GM12878 (cell line): ENCODE measurements at regions not wholly inside any gene's neighbourhood (a gene's known extent, or its start where the extent isn't known, plus 50 kb on each side); places are given as distances from the start of the nearest gene placed in this dataset.

Experiments used
- ATAC-seq: fragments of 200-7000 bp; cut with Tn5 transposase; 3 replicates; pipeline ENCODE4 v1.9.1; 2020; ENCODE audit warnings: mild to moderate bottlenecking, moderate library complexity
- BruUV-seq: library from RNA; stranded (reverse); fragments of 400-500 nt; replicated peaks from 2 replicates; lab custom pipeline; 2021; lab: Mats Ljungman, UMichigan
- CTCF ChIA-PET: fragments of 300-600 bp; sonication (Branson Sonifier 250); formaldehyde crosslinking; extraction: SDS; loops from one replicate; lab custom pipeline; 2021; ENCODE audit warnings: inconsistent platforms; lab: Yijun Ruan, JAX
- POLR2A ChIA-PET: fragments of 350-600 bp; formaldehyde crosslinking; extraction: SDS; loops from one replicate; lab custom pipeline; 2021; ENCODE audit warnings: inconsistent platforms; lab: Charles Lee
- RAD21 ChIA-PET: fragments of 300-600 bp; sonication (Branson Sonifier 250); formaldehyde crosslinking; loops from one replicate; lab custom pipeline; 2023; ENCODE audit warnings: antibody characterized with exemption; ENCODE audit not compliant: unreplicated experiment; lab: Charles Lee
- SMC1A ChIA-PET: fragments of 300-600 bp; sonication (Branson Sonifier 250); formaldehyde crosslinking; loops from one replicate; lab custom pipeline; 2023; ENCODE audit not compliant: unreplicated experiment, uncharacterized antibody; lab: Charles Lee
- DNase-seq: peaks from one replicate; pipeline ENCODE4 v3.0.0-alpha.2; 2011; ENCODE audit warnings: low read depth, low spot score
- FAIRE-seq: peaks from 3 replicates; lab custom pipeline; 2011; peaks lifted over from hg19 to GRCh38; lab: Jason Lieb, UNC
- H2AFZ ChIP-seq: 2 replicates; pipeline ENCODE4 v1.6.0; 2011; ENCODE audit warnings: low read depth, low read length, control low read depth; ENCODE audit not compliant: control insufficient read depth
- H3K27ac ChIP-seq: 2 replicates; pipeline ENCODE4 v1.5.1; 2011; ENCODE audit warnings: control low read depth; ENCODE audit not compliant: control insufficient read depth, insufficient read depth
- H3K27me3 ChIP-seq, 2 experiments: replicated peaks in 1 of 2; 2 replicates each; pipeline versions ENCODE4 v1.6.0 to v1.6.1; 2011; ENCODE audit warnings: low read length in 1 of 2; ENCODE audit not compliant: control insufficient read depth in 2 of 2, insufficient read depth in 2 of 2
- H3K36me3 ChIP-seq, 2 experiments: 2 replicates each; pipeline ENCODE4 v1.5.1; 2011; ENCODE audit warnings: low read length in 1 of 2; ENCODE audit not compliant: control insufficient read depth in 2 of 2, insufficient read depth in 2 of 2
- H3K4me1 ChIP-seq: 2 replicates; pipeline ENCODE4 v1.6.1; 2011; ENCODE audit warnings: mild to moderate bottlenecking, low read length, moderate library complexity, mixed read lengths; ENCODE audit not compliant: control insufficient read depth, insufficient read depth
- H3K4me2 ChIP-seq: 2 replicates; pipeline ENCODE4 v1.6.0; 2011; ENCODE audit warnings: control low read depth; ENCODE audit not compliant: control insufficient read depth, insufficient read depth
- H3K4me3 ChIP-seq: fragments of 200-600 bp; sonication (generic); 2 replicates; pipeline ENCODE4 v1.5.1; 2016
- H3K79me2 ChIP-seq: 2 replicates; pipeline ENCODE4 v1.6.0; 2011; ENCODE audit warnings: low read length; ENCODE audit not compliant: control insufficient read depth, insufficient read depth
- H3K9ac ChIP-seq: 2 replicates; pipeline ENCODE4 v1.8.0; 2011; ENCODE audit warnings: low read length, control low read depth, mixed read lengths; ENCODE audit not compliant: control insufficient read depth, insufficient read depth
- H3K9me3 ChIP-seq: replicated peaks from 3 replicates; pipeline ENCODE4 v1.5.1; 2011; ENCODE audit warnings: mild to moderate bottlenecking, low read length; ENCODE audit not compliant: control insufficient read depth, insufficient read depth
- H4K20me1 ChIP-seq: 2 replicates; pipeline ENCODE4 v1.6.0; 2011; ENCODE audit not compliant: control insufficient read depth, insufficient read depth
- CBX5 ChIP-seq: sonication (generic); IDR thresholded peaks from 2 replicates; pipeline ENCODE4 v1.6.1; 2016; ENCODE audit warnings: low read depth, moderate library complexity, mild to moderate bottlenecking, inconsistent platforms
- FOXM1 ChIP-seq: IDR thresholded peaks from 2 replicates; pipeline ENCODE4 v1.6.1; 2012; ENCODE audit warnings: low read depth, mild to moderate bottlenecking, inconsistent platforms, low read length, moderate library complexity
- IRF4 ChIP-seq: IDR thresholded peaks from 2 replicates; pipeline ENCODE4 v1.6.1; 2011; ENCODE audit warnings: low read depth, low read length
- KAT2A ChIP-seq: conservative IDR thresholded peaks from 2 replicates; pipeline ENCODE4 v1.6.1; 2011; ENCODE audit warnings: low read depth, low read length; ENCODE audit not compliant: control insufficient read depth
- RFX5 ChIP-seq: IDR thresholded peaks from 2 replicates; pipeline ENCODE4 v1.6.1; 2011; ENCODE audit warnings: low read depth, low read length, improper control_type of control experiment
- STAT1 ChIP-seq: fragments of 450-650 bp; conservative IDR thresholded peaks from 2 replicates; pipeline ENCODE4 v1.6.1; 2014; ENCODE audit warnings: antibody characterized with exemption, mild to moderate bottlenecking
- SUPT20H ChIP-seq: IDR thresholded peaks from 2 replicates; pipeline ENCODE4 v1.6.1; 2011; ENCODE audit warnings: low read depth, mild to moderate bottlenecking, low read length, moderate library complexity, borderline replicate concordance; ENCODE audit not compliant: control insufficient read depth
- TCF12 ChIP-seq: IDR thresholded peaks from 2 replicates; pipeline ENCODE4 v1.6.1; 2011; ENCODE audit warnings: low read depth, mild to moderate bottlenecking, low read length
- ZZZ3 ChIP-seq: IDR thresholded peaks from 2 replicates; pipeline ENCODE4 v1.6.1; 2011; ENCODE audit warnings: low read depth; ENCODE audit not compliant: control insufficient read depth, insufficient read length
- WGBS: methylation state at CpG from one replicate; pipeline ENCODE4 v1.1.6; 2016; ENCODE audit warnings: low lambda C conversion rate; ENCODE audit not compliant: insufficient replicate concordance, insufficient coverage; ENCODE audit errors: missing lambda C conversion rate; 5-methylcytosine and 5-hydroxymethylcytosine counted together
- in situ Hi-C: fragments of 300-500 bp; cut with MboI; formaldehyde crosslinking; loops from 9 replicates; pipeline ENCODE4 v1.14.3; 2018; ENCODE audit warnings: mixed read lengths
- intact Hi-C: fragments of 100-400 bp; cut with micrococcal nuclease; formaldehyde crosslinking; loops from one replicate; pipeline ENCODE4 v1.14.2; 2022; ENCODE audit not compliant: unreplicated experiment
- TF ChIP-seq, protein P1 (sequence below): fragments of 450-650 bp; IDR thresholded peaks from 2 replicates; pipeline ENCODE4 v1.6.1; 2018; ENCODE audit warnings: mild to moderate bottlenecking, low read depth, moderate library complexity; ENCODE audit not compliant: partially characterized antibody
- TF ChIP-seq, protein P2 (sequence below): IDR thresholded peaks from 2 replicates; pipeline ENCODE4 v1.6.1; 2011; ENCODE audit warnings: low read depth, mild to moderate bottlenecking, low read length, moderate library complexity, borderline replicate concordance; ENCODE audit errors: extremely low read depth
- TF ChIP-seq, protein P3 (sequence below): IDR thresholded peaks from 2 replicates; pipeline ENCODE4 v1.6.1; 2012; ENCODE audit warnings: low read depth, low read length, improper control_type of control experiment
- TF ChIP-seq, protein P4 (sequence below): IDR thresholded peaks from 2 replicates; pipeline ENCODE4 v1.6.1; 2012; ENCODE audit warnings: mild to moderate bottlenecking, low read depth, low read length

DNA sequence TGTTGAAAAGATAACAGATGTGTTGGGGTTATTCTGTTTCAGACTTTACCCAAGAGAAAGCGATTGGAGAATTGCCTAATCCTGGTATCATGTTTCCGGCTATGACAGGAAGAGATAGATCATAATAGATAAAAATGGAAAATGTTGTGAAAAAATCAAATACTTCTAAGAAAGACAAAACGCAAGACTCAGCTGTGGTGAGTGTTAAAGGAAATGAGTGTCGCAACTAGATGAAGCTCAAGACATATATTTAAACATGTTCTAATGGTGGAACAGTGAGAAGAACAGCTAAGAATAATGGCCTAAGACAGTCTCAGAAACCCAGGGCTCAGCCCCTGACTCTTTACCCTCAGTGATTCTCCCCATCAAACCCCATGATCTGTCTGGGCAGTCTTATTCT, 426.7 kb upstream of the RUNX1 start:
- FAIRE-seq (no peak), ATAC-seq (no peak), DNase-seq (no peak)
- no peaks in the 10 kb centered on the region; a peak in 1 of 4 replicates for H3K27me3 ChIP-seq
- ChIA-PET SMC1A (no interaction called here), CTCF (no interaction called here), POLR2A (no interaction called here), RAD21 (no interaction called here)
- BruUV-seq = no TSS peak
- H3K4me1 ChIP-seq = no peaks in the 10 kb centered on the region
- H3K9me3 ChIP-seq = no peaks in the 10 kb centered on the region
- H3K4me2 ChIP-seq = no peak overlapping the region
- no peak overlapping the region for H3K4me3 ChIP-seq
- TF ChIP-seq ZZZ3 (no peak), STAT1 (no peak), RFX5 (no peak), SUPT20H (no peak), KAT2A (no peak), CBX5 (no peak), TCF12 (no peak), IRF4 (no peak), FOXM1 (no peak)
- TF ChIP-seq, protein P1, sequence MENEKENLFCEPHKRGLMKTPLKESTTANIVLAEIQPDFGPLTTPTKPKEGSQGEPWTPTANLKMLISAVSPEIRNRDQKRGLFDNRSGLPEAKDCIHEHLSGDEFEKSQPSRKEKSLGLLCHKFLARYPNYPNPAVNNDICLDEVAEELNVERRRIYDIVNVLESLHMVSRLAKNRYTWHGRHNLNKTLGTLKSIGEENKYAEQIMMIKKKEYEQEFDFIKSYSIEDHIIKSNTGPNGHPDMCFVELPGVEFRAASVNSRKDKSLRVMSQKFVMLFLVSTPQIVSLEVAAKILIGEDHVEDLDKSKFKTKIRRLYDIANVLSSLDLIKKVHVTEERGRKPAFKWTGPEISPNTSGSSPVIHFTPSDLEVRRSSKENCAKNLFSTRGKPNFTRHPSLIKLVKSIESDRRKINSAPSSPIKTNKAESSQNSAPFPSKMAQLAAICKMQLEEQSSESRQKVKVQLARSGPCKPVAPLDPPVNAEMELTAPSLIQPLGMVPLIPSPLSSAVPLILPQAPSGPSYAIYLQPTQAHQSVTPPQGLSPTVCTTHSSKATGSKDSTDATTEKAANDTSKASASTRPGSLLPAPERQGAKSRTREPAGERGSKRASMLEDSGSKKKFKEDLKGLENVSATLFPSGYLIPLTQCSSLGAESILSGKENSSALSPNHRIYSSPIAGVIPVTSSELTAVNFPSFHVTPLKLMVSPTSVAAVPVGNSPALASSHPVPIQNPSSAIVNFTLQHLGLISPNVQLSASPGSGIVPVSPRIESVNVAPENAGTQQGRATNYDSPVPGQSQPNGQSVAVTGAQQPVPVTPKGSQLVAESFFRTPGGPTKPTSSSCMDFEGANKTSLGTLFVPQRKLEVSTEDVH = no peak
- TF ChIP-seq, protein P2, sequence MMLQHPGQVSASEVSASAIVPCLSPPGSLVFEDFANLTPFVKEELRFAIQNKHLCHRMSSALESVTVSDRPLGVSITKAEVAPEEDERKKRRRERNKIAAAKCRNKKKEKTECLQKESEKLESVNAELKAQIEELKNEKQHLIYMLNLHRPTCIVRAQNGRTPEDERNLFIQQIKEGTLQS = no peak
- TF ChIP-seq, protein P3, sequence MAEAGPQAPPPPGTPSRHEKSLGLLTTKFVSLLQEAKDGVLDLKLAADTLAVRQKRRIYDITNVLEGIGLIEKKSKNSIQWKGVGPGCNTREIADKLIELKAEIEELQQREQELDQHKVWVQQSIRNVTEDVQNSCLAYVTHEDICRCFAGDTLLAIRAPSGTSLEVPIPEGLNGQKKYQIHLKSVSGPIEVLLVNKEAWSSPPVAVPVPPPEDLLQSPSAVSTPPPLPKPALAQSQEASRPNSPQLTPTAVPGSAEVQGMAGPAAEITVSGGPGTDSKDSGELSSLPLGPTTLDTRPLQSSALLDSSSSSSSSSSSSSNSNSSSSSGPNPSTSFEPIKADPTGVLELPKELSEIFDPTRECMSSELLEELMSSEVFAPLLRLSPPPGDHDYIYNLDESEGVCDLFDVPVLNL = no peak
- TF ChIP-seq, protein P4, sequence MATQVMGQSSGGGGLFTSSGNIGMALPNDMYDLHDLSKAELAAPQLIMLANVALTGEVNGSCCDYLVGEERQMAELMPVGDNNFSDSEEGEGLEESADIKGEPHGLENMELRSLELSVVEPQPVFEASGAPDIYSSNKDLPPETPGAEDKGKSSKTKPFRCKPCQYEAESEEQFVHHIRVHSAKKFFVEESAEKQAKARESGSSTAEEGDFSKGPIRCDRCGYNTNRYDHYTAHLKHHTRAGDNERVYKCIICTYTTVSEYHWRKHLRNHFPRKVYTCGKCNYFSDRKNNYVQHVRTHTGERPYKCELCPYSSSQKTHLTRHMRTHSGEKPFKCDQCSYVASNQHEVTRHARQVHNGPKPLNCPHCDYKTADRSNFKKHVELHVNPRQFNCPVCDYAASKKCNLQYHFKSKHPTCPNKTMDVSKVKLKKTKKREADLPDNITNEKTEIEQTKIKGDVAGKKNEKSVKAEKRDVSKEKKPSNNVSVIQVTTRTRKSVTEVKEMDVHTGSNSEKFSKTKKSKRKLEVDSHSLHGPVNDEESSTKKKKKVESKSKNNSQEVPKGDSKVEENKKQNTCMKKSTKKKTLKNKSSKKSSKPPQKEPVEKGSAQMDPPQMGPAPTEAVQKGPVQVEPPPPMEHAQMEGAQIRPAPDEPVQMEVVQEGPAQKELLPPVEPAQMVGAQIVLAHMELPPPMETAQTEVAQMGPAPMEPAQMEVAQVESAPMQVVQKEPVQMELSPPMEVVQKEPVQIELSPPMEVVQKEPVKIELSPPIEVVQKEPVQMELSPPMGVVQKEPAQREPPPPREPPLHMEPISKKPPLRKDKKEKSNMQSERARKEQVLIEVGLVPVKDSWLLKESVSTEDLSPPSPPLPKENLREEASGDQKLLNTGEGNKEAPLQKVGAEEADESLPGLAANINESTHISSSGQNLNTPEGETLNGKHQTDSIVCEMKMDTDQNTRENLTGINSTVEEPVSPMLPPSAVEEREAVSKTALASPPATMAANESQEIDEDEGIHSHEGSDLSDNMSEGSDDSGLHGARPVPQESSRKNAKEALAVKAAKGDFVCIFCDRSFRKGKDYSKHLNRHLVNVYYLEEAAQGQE = no peak
- no peak overlapping the region for H2AFZ ChIP-seq
- 5% methylated on average over 4 of the region's 4 CpGs for WGBS
- no peak overlapping the region for H3K9ac ChIP-seq
- in situ Hi-C loops = no loop called here
- intact Hi-C loops = no loop called here
- no peak overlapping the region for H3K27ac ChIP-seq
- no peaks in the 10 kb centered on the region for H4K20me1 ChIP-seq
- H3K36me3 ChIP-seq = no peaks in the 10 kb centered on the region
- no peaks in the 10 kb centered on the region for H3K79me2 ChIP-seq
